ENCODE measurements at regions not wholly inside any gene's neighbourhood (a gene's known extent, or its start where the extent isn't known, plus 50 kb on each side); places are given as distances from the start of the nearest gene placed in this dataset.

GRCh38 chr13:109431217-109431616 is 355.2 kb downstream of the IRS2 start:
- H3K36me3 ChIP-seq (ENCODE audit: control insufficient read depth in 2 of 2, insufficient read depth in 1 of 2, low read length in 2 of 2) = no peaks in the 10 kb centered on the region
- ChIA-PET CTCF (no interaction called here), POLR2A (no interaction called here)
- no peaks in the 10 kb centered on the region for H3K4me1 ChIP-seq (ENCODE audit: control insufficient read depth, insufficient read depth, low read length)
- H3K9me3 ChIP-seq (ENCODE audit: control insufficient read depth, insufficient read depth, low read depth, low read length) = no peaks in the 10 kb centered on the region
- no peak overlapping the region for H3K27ac ChIP-seq (ENCODE audit: extremely low read depth, low read depth, low read length)
- TF ChIP-seq ZNF521 (tag by site-specific recombination; IDR thresholded peaks at IDR 0.05) (no peak), KLF8 (tag by site-specific recombination; IDR thresholded peaks at IDR 0.05) (no peak), ZNF211 (tag by site-specific recombination; IDR thresholded peaks at IDR 0.05; ENCODE audit: low read depth) (no peak), ZNF341 (tag by site-specific recombination; IDR thresholded peaks at IDR 0.05; ENCODE audit: low read depth) (no peak), ZNF121 (tag by site-specific recombination; IDR thresholded peaks at IDR 0.05) (no peak), KLF9 (tag by site-specific recombination; IDR thresholded peaks at IDR 0.05; ENCODE audit: low read depth) (no peak), ZNF623 (tag by site-specific recombination; IDR thresholded peaks at IDR 0.05) (no peak), KLF17 (tag by site-specific recombination; IDR thresholded peaks at IDR 0.05) (no peak), ZNF311 (tag by site-specific recombination; IDR thresholded peaks at IDR 0.05; ENCODE audit: borderline replicate concordance) (no peak)
- no peak overlapping the region for H3K4me3 ChIP-seq (ENCODE audit: low read depth, low read length)

GRCh38 chr13:109428146-109428545 is 358.2 kb downstream of the IRS2 start:
- no peaks in the 10 kb centered on the region for H3K9me3 ChIP-seq (ENCODE audit: control insufficient read depth, insufficient read depth, low read depth, low read length)
- POLR2A ChIA-PET = no interaction called here
- no peaks in the 10 kb centered on the region for H3K36me3 ChIP-seq (ENCODE audit: control insufficient read depth in 2 of 2, insufficient read depth in 1 of 2, low read length in 2 of 2)
- no peak overlapping the region for H3K27ac ChIP-seq (ENCODE audit: extremely low read depth, low read depth, low read length)
- TF ChIP-seq ZNF558 (tag by site-specific recombination; IDR thresholded peaks at IDR 0.05) (no peak), ZFP3 (tag by site-specific recombination; IDR thresholded peaks at IDR 0.05; ENCODE audit: low read depth) (no peak)
- H3K4me1 ChIP-seq (ENCODE audit: control insufficient read depth, insufficient read depth, low read length) = no peaks in the 10 kb centered on the region
- CTCF ChIA-PET = interaction anchor here (0.6 kb wide), 2 partner anchors 189 to 563 kb away, joined by 3 read pairs; no protein-coding TSS in a partner anchor
- no peak overlapping the region for H3K4me3 ChIP-seq (ENCODE audit: low read depth, low read length)

- CTCF ChIA-PET = interaction anchor here (0.6 kb wide), 2 partner anchors 188 to 563 kb away, joined by 3 read pairs; no protein-coding TSS in a partner anchor
- H3K27ac ChIP-seq (ENCODE audit: extremely low read depth, low read depth, low read length) = no peak overlapping the region
- no peak for TF ChIP-seq ZNF274 (IDR thresholded peaks at IDR 0.05; ENCODE audit: low read length)
- no peak for TF ChIP-seq ZNF274 (tag by site-specific recombination; IDR thresholded peaks at IDR 0.05; ENCODE audit: borderline replicate concordance)
- H3K36me3 ChIP-seq (ENCODE audit: control insufficient read depth in 2 of 2, insufficient read depth in 1 of 2, low read length in 2 of 2) = no peaks in the 10 kb centered on the region
- POLR2A ChIA-PET = no interaction called here
- H3K4me3 ChIP-seq (ENCODE audit: low read depth, low read length) = no peak overlapping the region
- no peaks in the 10 kb centered on the region for H3K9me3 ChIP-seq (ENCODE audit: control insufficient read depth, insufficient read depth, low read depth, low read length)
- no peaks in the 10 kb centered on the region for H3K4me1 ChIP-seq (ENCODE audit: control insufficient read depth, insufficient read depth, low read length)
Measured at GRCh38 chr13:109427695-109428094, 358.7 kb downstream of the IRS2 start.

- no peak overlapping the region for H3K27ac ChIP-seq (ENCODE audit: extremely low read depth, low read depth, low read length)
- TF ChIP-seq INSM2 (tag by site-specific recombination; IDR thresholded peaks at IDR 0.05) = no peak
- no peak for TF ChIP-seq IKZF3 (tag by site-specific recombination; IDR thresholded peaks at IDR 0.05)
- TF ChIP-seq ZNF785 (tag by site-specific recombination; IDR thresholded peaks at IDR 0.05) = no peak
- TF ChIP-seq ZNF26 (tag by site-specific recombination; IDR thresholded peaks at IDR 0.05) = no peak
- no peaks in the 10 kb centered on the region for H3K9me3 ChIP-seq (ENCODE audit: control insufficient read depth, insufficient read depth, low read depth, low read length)
- H3K4me1 ChIP-seq (ENCODE audit: control insufficient read depth, insufficient read depth, low read length) = no peaks in the 10 kb centered on the region
- POLR2A ChIA-PET = no interaction called here
- no peak overlapping the region for H3K4me3 ChIP-seq (ENCODE audit: low read depth, low read length)
- H3K36me3 ChIP-seq (ENCODE audit: control insufficient read depth in 2 of 2, insufficient read depth in 1 of 2, low read length in 2 of 2) = no peaks in the 10 kb centered on the region
- CTCF ChIA-PET = no interaction called here
Measured at GRCh38 chr13:109427148-109427547, 359.2 kb downstream of the IRS2 start.
